OCI-LY1 (cell line): ENCODE measurements at regions not wholly inside any gene's neighbourhood (a gene's known extent, or its start where the extent isn't known, plus 50 kb on each side); places are given as distances from the start of the nearest gene placed in this dataset.

Experiments
- H2AFZ ChIP-seq: fragments of 200-600 bp; sonication (generic), shearing (Covaris generic); 2 replicates; pipeline ENCODE4 v1.6.0; 2014; ENCODE audit warnings: antibody characterized with exemption, mild to moderate bottlenecking, low read length
- H3F3A ChIP-seq: fragments of 200-600 bp; sonication (generic), shearing (Covaris generic); 2 replicates; pipeline ENCODE4 v1.6.0; 2014; ENCODE audit warnings: mild to moderate bottlenecking, antibody characterized with exemption, low read length, moderate library complexity; ENCODE audit not compliant: insufficient read depth
- H3K27ac ChIP-seq: fragments of 200-600 bp; sonication (generic); 2 replicates; pipeline ENCODE4 v1.5.1; 2014; ENCODE audit warnings: low read length, mixed run types, mild to moderate bottlenecking, low read depth; ENCODE audit not compliant: poor library complexity, severe bottlenecking
- H3K27me3 ChIP-seq: fragments of 200-600 bp; sonication (generic); 2 replicates; pipeline ENCODE4 v1.6.0; 2014; ENCODE audit warnings: antibody characterized with exemption, mild to moderate bottlenecking, low read length, moderate library complexity; ENCODE audit not compliant: insufficient read depth
- H3K36me3 ChIP-seq: fragments of 200-600 bp; sonication (generic); 2 replicates; pipeline ENCODE4 v1.6.1; 2014; ENCODE audit warnings: mild to moderate bottlenecking, antibody characterized with exemption, low read length, moderate library complexity, mixed read lengths; ENCODE audit not compliant: insufficient read depth
- H3K4me1 ChIP-seq: fragments of 200-600 bp; sonication (generic); 2 replicates; pipeline ENCODE4 v1.5.1; 2014; ENCODE audit warnings: mild to moderate bottlenecking, low read length, moderate library complexity; ENCODE audit not compliant: insufficient read depth, severe bottlenecking
- H3K4me2 ChIP-seq: fragments of 200-600 bp; sonication (generic), shearing (Covaris generic); 2 replicates; pipeline ENCODE4 v1.6.1; 2014; ENCODE audit warnings: low read length
- H3K4me3 ChIP-seq: fragments of 200-600 bp; sonication (generic); 2 replicates; pipeline ENCODE4 v1.5.1; 2014; ENCODE audit warnings: low read length, low read depth, mild to moderate bottlenecking, mixed read lengths; ENCODE audit not compliant: poor library complexity, severe bottlenecking
- H3K79me2 ChIP-seq: fragments of 200-600 bp; shearing (Covaris generic); 2 replicates; pipeline ENCODE4 v1.6.1; 2016; ENCODE audit warnings: mixed run types, low read length, mixed read lengths; ENCODE audit not compliant: insufficient read depth
- H3K9ac ChIP-seq: fragments of 200-600 bp; sonication (generic), shearing (Covaris generic); 2 replicates; pipeline ENCODE4 v1.6.1; 2014; ENCODE audit warnings: mild to moderate bottlenecking, low read length, mixed read lengths
- H3K9me2 ChIP-seq: fragments of 200-600 bp; sonication (generic), shearing (Covaris generic); 2 replicates; pipeline ENCODE4 v1.6.1; 2014; ENCODE audit warnings: low read depth, mild to moderate bottlenecking, low read length, mixed read lengths
- H3K9me3 ChIP-seq: fragments of 200-600 bp; shearing (Covaris generic); 2 replicates; pipeline ENCODE4 v1.6.1; 2014; ENCODE audit warnings: low read length, mixed read lengths
- H4K20me1 ChIP-seq: fragments of 200-600 bp; sonication (generic), shearing (Covaris generic); 2 replicates; pipeline ENCODE4 v1.6.0; 2016; ENCODE audit warnings: mild to moderate bottlenecking, low read length; ENCODE audit not compliant: insufficient read depth
- EZH2 ChIP-seq: fragments of 200-600 bp; sonication (generic), shearing (Covaris generic); IDR thresholded peaks from 2 replicates; pipeline ENCODE4 v1.8.0; 2017; ENCODE audit warnings: borderline replicate concordance, mixed run types, mild to moderate bottlenecking, antibody characterized with exemption, low read length, moderate library complexity, mixed read lengths
- TF ChIP-seq, protein P1 (sequence below): fragments of 200-600 bp; sonication (generic), shearing (Covaris generic); IDR thresholded peaks from 2 replicates; pipeline ENCODE4 v1.5.1; 2017; ENCODE audit warnings: mild to moderate bottlenecking, antibody characterized with exemption, low read length, moderate library complexity, mixed read lengths

DNA sequence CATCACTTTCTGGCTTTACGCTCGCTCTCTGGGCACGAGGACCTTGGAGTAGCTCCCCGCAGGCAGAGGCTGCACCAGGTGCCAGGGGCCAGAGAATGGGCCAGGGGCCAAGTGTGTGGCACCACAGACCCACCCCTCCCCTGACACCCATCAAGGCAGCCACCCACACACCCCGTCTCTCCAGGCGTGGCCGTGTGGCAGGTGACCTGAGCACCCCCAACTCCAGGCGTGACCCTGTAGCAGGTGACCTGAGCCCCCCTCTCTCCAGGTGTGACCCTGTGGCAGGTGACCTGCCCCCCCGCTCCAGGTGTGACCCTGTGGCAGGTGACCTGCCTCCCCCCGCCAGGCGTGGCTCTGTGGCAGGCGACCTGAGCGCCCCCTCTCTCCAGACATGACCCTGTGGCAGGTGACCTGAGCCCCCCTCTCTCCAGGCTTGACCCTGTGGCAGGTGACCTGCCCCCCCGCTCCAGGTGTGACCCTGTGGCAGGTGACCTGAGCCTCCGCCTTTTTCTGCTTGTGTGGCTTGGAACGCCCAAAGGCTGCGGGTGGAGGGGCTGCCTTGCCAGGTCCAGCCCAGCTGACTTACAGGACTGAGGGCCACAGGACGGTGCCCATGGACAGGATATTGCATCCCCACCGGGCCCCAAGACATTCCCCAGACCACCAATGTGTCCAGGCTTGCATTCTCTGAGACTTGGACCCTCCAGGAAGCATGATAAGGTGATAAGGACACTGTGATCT is 667.2 kb downstream of the BRD1 start:
- no peaks in the 10 kb centered on the region for H3K4me1 ChIP-seq
- H3K9me2 ChIP-seq: no peaks in the 10 kb centered on the region
- H3K9me3 ChIP-seq: no peaks in the 10 kb centered on the region
- no peaks in the 10 kb centered on the region for H3K36me3 ChIP-seq
- no peaks in the 10 kb centered on the region for H3F3A ChIP-seq
- H3K4me2 ChIP-seq: no peak overlapping the region
- no peak overlapping the region for H3K9ac ChIP-seq
- H3K27me3 ChIP-seq: no peaks in the 10 kb centered on the region
- H2AFZ ChIP-seq: no peak overlapping the region
- no peaks in the 10 kb centered on the region for H4K20me1 ChIP-seq
- no peak overlapping the region for H3K27ac ChIP-seq
- H3K4me3 ChIP-seq: no peak overlapping the region
- no peaks in the 10 kb centered on the region for H3K79me2 ChIP-seq
- no peak for TF ChIP-seq EZH2
- TF ChIP-seq, protein P1, sequence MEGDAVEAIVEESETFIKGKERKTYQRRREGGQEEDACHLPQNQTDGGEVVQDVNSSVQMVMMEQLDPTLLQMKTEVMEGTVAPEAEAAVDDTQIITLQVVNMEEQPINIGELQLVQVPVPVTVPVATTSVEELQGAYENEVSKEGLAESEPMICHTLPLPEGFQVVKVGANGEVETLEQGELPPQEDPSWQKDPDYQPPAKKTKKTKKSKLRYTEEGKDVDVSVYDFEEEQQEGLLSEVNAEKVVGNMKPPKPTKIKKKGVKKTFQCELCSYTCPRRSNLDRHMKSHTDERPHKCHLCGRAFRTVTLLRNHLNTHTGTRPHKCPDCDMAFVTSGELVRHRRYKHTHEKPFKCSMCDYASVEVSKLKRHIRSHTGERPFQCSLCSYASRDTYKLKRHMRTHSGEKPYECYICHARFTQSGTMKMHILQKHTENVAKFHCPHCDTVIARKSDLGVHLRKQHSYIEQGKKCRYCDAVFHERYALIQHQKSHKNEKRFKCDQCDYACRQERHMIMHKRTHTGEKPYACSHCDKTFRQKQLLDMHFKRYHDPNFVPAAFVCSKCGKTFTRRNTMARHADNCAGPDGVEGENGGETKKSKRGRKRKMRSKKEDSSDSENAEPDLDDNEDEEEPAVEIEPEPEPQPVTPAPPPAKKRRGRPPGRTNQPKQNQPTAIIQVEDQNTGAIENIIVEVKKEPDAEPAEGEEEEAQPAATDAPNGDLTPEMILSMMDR: no peak

DNA sequence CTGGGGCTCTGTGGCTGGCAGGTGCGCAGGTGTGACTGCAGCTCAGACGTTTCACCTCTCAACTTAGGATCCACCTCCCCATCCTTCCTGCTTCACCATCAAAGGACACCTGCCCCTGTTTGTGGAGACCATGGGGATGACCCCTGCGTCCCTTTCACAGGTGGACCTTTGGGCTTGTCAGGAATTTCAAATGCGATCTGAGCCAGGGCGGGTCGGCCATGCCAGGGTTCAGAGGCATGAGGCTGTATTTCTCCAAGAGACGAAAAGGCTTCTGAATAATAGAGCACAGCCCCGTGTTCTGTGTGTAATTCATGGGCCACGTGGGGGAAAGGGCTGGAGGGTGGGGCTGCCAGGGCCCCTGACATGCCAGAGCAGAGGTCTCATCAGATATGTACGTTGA is 668.0 kb downstream of the BRD1 start:
- Histone ChIP-seq H3K27me3 (no peaks in the 10 kb centered on the region), H4K20me1 (no peaks in the 10 kb centered on the region), H3K36me3 (no peaks in the 10 kb centered on the region), H3K9me2 (no peaks in the 10 kb centered on the region), H3K9me3 (no peaks in the 10 kb centered on the region), H2AFZ (no peak overlapping the region), H3K27ac (no peak overlapping the region), H3K4me1 (no peaks in the 10 kb centered on the region), H3K79me2 (no peaks in the 10 kb centered on the region), H3K4me2 (no peak overlapping the region), H3K4me3 (no peak overlapping the region), H3F3A (no peaks in the 10 kb centered on the region), H3K9ac (no peak overlapping the region)
- TF ChIP-seq EZH2: no peak
- TF ChIP-seq, protein P1: no peak

DNA sequence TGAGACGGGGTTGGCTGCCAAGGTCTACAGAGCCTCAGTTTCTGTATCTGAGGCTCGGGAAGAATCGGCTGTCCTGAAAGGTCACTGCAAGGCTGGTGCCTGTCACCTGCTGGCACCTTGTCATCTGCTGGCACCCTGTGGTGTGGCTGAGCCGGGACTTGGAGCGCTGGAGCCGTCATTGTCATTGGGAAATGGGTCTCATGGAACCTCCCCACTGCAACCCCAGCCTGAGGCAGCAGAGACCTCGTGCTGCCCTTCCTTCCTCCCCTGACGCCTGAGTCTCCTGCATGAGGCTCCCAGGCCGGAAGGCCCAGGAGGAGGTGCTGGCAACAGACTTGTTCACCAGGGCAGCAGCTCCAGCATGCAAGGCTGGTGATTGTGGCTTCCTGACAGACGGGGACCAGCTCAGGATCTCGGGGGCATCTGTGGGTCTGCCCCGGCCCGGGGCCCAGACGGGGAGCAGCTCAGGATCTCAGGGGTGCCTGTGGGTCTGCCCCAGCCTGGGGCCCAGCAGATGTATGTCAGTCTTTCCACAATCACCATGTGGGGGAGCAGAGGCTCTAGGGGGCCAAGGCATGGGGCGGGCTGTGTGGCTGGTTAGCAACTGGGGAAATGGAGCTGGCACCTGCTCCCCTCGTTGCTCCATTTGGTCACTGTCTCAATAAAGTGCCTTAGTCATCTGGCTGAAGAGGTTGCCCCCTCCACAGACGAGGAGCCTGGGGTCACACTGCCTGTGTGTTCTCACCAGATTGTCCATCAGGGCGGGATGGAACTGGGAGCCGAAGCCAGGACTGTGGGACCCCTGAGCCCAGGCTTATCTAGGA is 668.7 kb downstream of the BRD1 start:
- H3K9me3 ChIP-seq: no peaks in the 10 kb centered on the region
- no peaks in the 10 kb centered on the region for H4K20me1 ChIP-seq
- no peak overlapping the region for H3K9ac ChIP-seq
- no peaks in the 10 kb centered on the region for H3K36me3 ChIP-seq
- H3K27me3 ChIP-seq: no peaks in the 10 kb centered on the region
- no peak overlapping the region for H3K27ac ChIP-seq
- H3K4me1 ChIP-seq: no peaks in the 10 kb centered on the region
- H2AFZ ChIP-seq: no peak overlapping the region
- no peaks in the 10 kb centered on the region for H3K9me2 ChIP-seq
- TF ChIP-seq, protein P1: no peak
- no peak for TF ChIP-seq EZH2
- H3K79me2 ChIP-seq: no peaks in the 10 kb centered on the region
- H3F3A ChIP-seq: no peaks in the 10 kb centered on the region
- no peak overlapping the region for H3K4me2 ChIP-seq
- no peak overlapping the region for H3K4me3 ChIP-seq
